ENCODE measurements at regions not wholly inside any gene's neighbourhood (a gene's known extent, or its start where the extent isn't known, plus 50 kb on each side); places are given as distances from the start of the nearest gene placed in this dataset.

- Histone ChIP-seq H3K36me3 (ENCODE audit: control insufficient read depth, insufficient read depth, low read length) (no peaks in the 10 kb centered on the region), H3K27me3 (ENCODE audit: control insufficient read depth, insufficient read depth, low read length) (no peaks in the 10 kb centered on the region), H3K4me3 (ENCODE audit: low read depth, low read length) (no peak overlapping the region)
- no peak for TF ChIP-seq CTCF (IDR thresholded peaks at IDR 0.05; ENCODE audit: insufficient read depth, low read length, poor library complexity, severe bottlenecking)
- DNase-seq (ENCODE audit: low read depth) = no peak
Measured at GRCh38 chr13:82688400-82688994, 1193.8 kb downstream of the SLITRK1 start.

GRCh38 chr13:82687884-82688283 lies 1194.4 kb downstream of the SLITRK1 start:
- Histone ChIP-seq H3K36me3 (ENCODE audit: control insufficient read depth, insufficient read depth, low read length) (no peaks in the 10 kb centered on the region), H3K4me3 (ENCODE audit: low read depth, low read length) (no peak overlapping the region), H3K27me3 (ENCODE audit: control insufficient read depth, insufficient read depth, low read length) (no peaks in the 10 kb centered on the region)
- no peak for TF ChIP-seq CTCF (IDR thresholded peaks at IDR 0.05; ENCODE audit: insufficient read depth, low read length, poor library complexity, severe bottlenecking)
- no peak for DNase-seq (ENCODE audit: low read depth)

- Histone ChIP-seq H3K36me3 (ENCODE audit: control insufficient read depth, insufficient read depth, low read length) (no peaks in the 10 kb centered on the region), H3K27me3 (ENCODE audit: control insufficient read depth, insufficient read depth, low read length) (no peaks in the 10 kb centered on the region), H3K4me3 (ENCODE audit: low read depth, low read length) (no peak overlapping the region)
- TF ChIP-seq CTCF (IDR thresholded peaks at IDR 0.05; ENCODE audit: insufficient read depth, low read length, poor library complexity, severe bottlenecking) = no peak
- no peak for DNase-seq (ENCODE audit: low read depth)
Measured at GRCh38 chr13:82681535-82681934, 1200.7 kb downstream of the SLITRK1 start.

- no peak overlapping the region for H3K4me3 ChIP-seq (ENCODE audit: low read depth, low read length)
- no peak for TF ChIP-seq CTCF (IDR thresholded peaks at IDR 0.05; ENCODE audit: insufficient read depth, low read length, poor library complexity, severe bottlenecking)
Measured at GRCh38 chr13:82678052-82678451, 1204.2 kb downstream of the SLITRK1 start.

GRCh38 chr13:82675024-82675423 lies 1207.2 kb downstream of the SLITRK1 start:
- no peak overlapping the region for H3K4me3 ChIP-seq (ENCODE audit: low read depth, low read length)
- H3K27me3 ChIP-seq (ENCODE audit: control insufficient read depth, insufficient read depth, low read length) = no peaks in the 10 kb centered on the region
- DNase-seq (ENCODE audit: low read depth) = no peak
- TF ChIP-seq CTCF (IDR thresholded peaks at IDR 0.05; ENCODE audit: insufficient read depth, low read length, poor library complexity, severe bottlenecking) = no peak
- H3K36me3 ChIP-seq (ENCODE audit: control insufficient read depth, insufficient read depth, low read length) = no peaks in the 10 kb centered on the region

More at GRCh38 chr13:82678052-82678451, 1204.2 kb downstream of the SLITRK1 start:
- Histone ChIP-seq H3K27me3 (ENCODE audit: control insufficient read depth, insufficient read depth, low read length) (no peaks in the 10 kb centered on the region), H3K36me3 (ENCODE audit: control insufficient read depth, insufficient read depth, low read length) (no peaks in the 10 kb centered on the region)
- no peak for DNase-seq (ENCODE audit: low read depth)

- H3K27me3 ChIP-seq (ENCODE audit: control insufficient read depth, insufficient read depth, low read length) = no peaks in the 10 kb centered on the region
- H3K4me3 ChIP-seq (ENCODE audit: low read depth, low read length) = no peak overlapping the region
- DNase-seq (ENCODE audit: low read depth) = no peak
- no peak for TF ChIP-seq CTCF (IDR thresholded peaks at IDR 0.05; ENCODE audit: insufficient read depth, low read length, poor library complexity, severe bottlenecking)
- no peaks in the 10 kb centered on the region for H3K36me3 ChIP-seq (ENCODE audit: control insufficient read depth, insufficient read depth, low read length)
Measured at GRCh38 chr13:82674546-82674945, 1207.7 kb downstream of the SLITRK1 start.
